ENCODE measurements at regions not wholly inside any gene's neighbourhood (a gene's known extent, or its start where the extent isn't known, plus 50 kb on each side); places are given as distances from the start of the nearest gene placed in this dataset.

GRCh38 chr2:147792966-147793617 lies 51.7 kb upstream of the ACVR2A start:
- DNase-seq, result no peak

- no peak for DNase-seq
Measured at GRCh38 chr2:147790580-147790979, 54.2 kb upstream of the ACVR2A start.

- DNase-seq, result no peak
Measured at GRCh38 chr2:147789720-147790119, 55.1 kb upstream of the ACVR2A start.

GRCh38 chr2:147789287-147789686 lies 55.5 kb upstream of the ACVR2A start:
- DNase-seq, result no peak

- DNase-seq, result no peak
Measured at GRCh38 chr2:147782141-147782930, 62.5 kb upstream of the ACVR2A start.

- no peak for DNase-seq
Measured at GRCh38 chr2:147779440-147779839, 65.4 kb upstream of the ACVR2A start.

GRCh38 chr2:147777394-147777793 lies 67.4 kb upstream of the ACVR2A start:
- DNase-seq, result no peak

GRCh38 chr2:147774805-147775204 lies 70.0 kb upstream of the ACVR2A start:
- DNase-seq, result no peak

GRCh38 chr2:147773479-147773878 lies 71.3 kb upstream of the ACVR2A start:
- DNase-seq, result no peak

GRCh38 chr2:147772781-147773180 lies 72.0 kb upstream of the ACVR2A start:
- no peak for DNase-seq

- no peak for DNase-seq
Measured at GRCh38 chr2:147763861-147764260, 81.0 kb upstream of the ACVR2A start.

- DNase-seq, result no peak
Measured at GRCh38 chr2:147760984-147761383, 83.8 kb upstream of the ACVR2A start.

- no peak for DNase-seq
Measured at GRCh38 chr2:147759536-147759935, 85.3 kb upstream of the ACVR2A start.

GRCh38 chr2:147758821-147759220 lies 86.0 kb upstream of the ACVR2A start:
- DNase-seq, result no peak

GRCh38 chr2:147756069-147756468 lies 88.8 kb upstream of the ACVR2A start:
- no peak for DNase-seq

GRCh38 chr2:147740211-147740927 lies 104.5 kb upstream of the ACVR2A start:
- DNase-seq, result no peak

GRCh38 chr2:147739508-147739907 lies 105.3 kb upstream of the ACVR2A start:
- DNase-seq, result no peak

- DNase-seq, result no peak
Measured at GRCh38 chr2:147718831-147719230, 126.0 kb upstream of the ACVR2A start.

- DNase-seq, result no peak
Measured at GRCh38 chr2:147716906-147717305, 127.9 kb upstream of the ACVR2A start.

GRCh38 chr2:147715807-147716206 lies 129.0 kb upstream of the ACVR2A start:
- DNase-seq, result no peak

- no peak for DNase-seq
Measured at GRCh38 chr2:147714582-147714981, 130.2 kb upstream of the ACVR2A start.

GRCh38 chr2:147713349-147713748 lies 131.5 kb upstream of the ACVR2A start:
- no peak for DNase-seq

GRCh38 chr2:147712051-147712450 lies 132.8 kb upstream of the ACVR2A start:
- no peak for DNase-seq

- DNase-seq, result no peak
Measured at GRCh38 chr2:147711031-147711430, 133.8 kb upstream of the ACVR2A start.

Data from midbrain (tissue), 1 donor.